ENCODE measurements at regions not wholly inside any gene's neighbourhood (a gene's known extent, or its start where the extent isn't known, plus 50 kb on each side); places are given as distances from the start of the nearest gene placed in this dataset.
"Not testable (repeated sequence)": the region's sequence is repeated elsewhere in the genome, so short reads cannot be mapped to it uniquely, and the experiment has no call there.

GRCh38 chr16:21517263-21517662, 82.1 kb upstream of the METTL9 start:
- DNase-seq, result not testable (repeated sequence)

DNA sequence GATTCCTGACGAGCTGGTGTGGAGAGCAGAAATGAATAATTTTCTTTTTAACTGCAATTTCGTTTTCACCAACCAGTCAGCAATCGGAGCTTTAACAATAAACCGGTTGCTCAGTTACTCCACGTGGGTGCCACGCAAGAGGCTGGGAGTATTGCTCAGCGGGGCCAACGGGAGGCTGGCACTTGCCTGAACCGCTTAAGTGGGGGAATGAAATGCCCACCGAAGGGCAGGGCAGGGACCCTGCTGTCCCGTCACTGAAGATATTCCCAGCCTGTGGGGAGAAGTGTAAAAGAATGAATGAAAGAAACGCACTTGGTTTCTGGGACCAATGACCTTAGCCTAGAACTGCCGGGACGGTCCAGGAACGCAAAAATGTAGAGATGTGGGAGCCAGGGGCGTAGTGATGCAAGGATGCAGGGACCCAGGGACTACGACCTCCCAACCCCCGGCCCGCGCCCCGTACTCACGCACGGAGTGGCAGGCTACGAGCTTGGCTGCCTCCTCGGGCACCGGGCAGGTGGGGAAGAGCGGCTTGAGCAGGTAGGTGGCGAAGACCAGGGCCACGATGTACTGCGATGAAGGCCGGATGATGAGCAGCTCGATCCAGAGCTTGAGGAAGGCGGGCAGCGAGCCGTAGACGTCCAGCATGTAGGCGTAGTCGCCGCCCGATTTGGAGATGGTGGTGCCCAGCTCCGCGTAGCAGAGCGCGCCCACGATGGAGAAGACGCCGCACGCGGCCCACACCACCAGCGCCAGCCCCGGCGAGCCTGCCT, 79.8 kb upstream of the METTL9 start:
- not testable (repeated sequence) for DNase-seq

- DNase-seq, result peak; percentile 98
Measured at GRCh38 chr16:21520134-21521047, 79.0 kb upstream of the METTL9 start.

GRCh38 chr16:21521048-21521389, 78.4 kb upstream of the METTL9 start:
- not testable (repeated sequence) for DNase-seq

DNA sequence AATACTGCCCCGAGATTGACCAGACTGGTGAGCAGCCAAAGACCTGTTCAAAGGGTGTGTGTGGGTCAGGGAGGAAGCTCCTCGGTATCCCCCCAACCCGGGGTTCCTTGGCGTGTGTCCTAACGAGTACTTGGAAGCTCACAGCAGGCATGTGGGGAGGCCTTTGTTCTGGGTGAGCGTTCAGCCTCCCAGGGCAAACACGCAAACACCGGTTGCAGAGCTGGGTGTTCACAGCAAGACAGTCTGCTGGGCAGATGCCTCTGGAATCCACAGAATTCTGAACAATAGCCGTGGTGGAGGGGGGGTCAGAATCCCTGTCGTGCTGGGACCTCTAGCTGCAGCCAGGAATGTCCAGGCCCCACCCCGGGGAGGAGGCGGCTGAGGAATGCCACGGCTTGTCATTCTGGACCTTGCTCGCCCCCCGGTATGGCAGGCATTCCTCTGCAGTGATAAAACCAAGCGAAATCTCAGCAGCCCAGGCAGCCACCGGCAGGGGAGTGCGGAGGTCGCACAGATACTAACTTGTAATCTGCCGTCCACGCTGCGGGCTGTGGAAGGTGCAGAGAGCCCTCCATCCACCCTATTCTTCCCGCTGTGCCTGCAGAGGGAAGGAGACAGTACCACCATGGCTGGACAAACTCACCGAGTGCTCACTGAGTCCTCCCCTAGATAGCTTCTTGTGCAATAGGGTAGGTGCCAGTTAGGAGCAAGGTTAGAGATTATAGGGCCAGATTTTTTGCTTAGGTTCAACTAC, 77.8 kb upstream of the METTL9 start:
- not testable (repeated sequence) for DNase-seq

DNA sequence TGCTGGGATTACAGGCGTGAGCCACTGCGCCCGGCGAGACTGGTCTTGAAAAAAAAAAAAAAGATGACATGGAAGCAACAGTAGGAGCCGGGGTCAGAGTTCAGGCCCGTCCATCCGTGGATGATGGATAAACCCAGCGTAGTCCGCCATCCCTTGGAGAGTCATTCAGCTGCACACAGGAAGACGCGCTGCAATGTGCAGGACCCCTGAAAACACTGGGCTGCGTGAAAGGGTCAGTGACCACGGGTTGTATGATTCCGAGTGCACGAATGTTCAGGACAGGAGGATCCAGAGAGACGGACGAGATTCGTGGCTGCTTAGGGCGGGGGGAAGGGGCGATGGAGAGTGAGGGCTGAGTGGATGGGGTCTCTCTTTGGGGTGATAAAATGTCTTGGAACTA, 76.5 kb upstream of the METTL9 start:
- not testable (repeated sequence) for DNase-seq

DNA sequence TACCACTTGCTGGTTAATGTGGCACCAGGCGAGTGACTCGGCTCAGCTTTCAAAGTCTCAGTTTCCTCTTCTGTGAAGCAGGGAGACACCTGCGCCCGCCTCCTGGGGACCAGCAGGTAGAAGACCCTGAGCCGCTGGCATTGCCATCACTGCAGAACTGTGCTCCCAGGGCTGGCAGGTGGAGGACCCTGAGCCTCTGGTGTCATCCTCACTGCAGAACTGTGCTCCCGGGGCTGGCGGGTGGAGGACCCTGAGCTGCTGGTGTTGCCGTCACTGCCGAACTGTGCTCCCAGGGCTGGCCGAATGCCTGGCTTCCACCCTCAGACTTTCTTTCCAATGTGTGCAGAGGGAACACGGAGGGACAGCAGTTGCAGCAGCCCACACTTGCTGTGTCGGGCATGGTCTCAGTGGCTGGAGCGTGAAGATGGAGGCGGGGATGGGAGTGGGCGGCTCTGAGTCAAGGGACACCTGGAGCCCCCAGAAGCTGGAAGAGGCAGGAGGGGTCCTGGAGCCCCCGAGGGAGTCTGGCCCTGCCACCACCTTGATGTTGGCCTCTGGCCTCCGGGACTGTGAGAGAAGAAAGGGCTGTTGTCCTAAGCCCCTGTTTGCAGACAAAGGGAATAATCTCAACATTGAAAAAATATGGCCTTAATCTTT, 75.8 kb upstream of the METTL9 start:
- no peak for DNase-seq

DNA sequence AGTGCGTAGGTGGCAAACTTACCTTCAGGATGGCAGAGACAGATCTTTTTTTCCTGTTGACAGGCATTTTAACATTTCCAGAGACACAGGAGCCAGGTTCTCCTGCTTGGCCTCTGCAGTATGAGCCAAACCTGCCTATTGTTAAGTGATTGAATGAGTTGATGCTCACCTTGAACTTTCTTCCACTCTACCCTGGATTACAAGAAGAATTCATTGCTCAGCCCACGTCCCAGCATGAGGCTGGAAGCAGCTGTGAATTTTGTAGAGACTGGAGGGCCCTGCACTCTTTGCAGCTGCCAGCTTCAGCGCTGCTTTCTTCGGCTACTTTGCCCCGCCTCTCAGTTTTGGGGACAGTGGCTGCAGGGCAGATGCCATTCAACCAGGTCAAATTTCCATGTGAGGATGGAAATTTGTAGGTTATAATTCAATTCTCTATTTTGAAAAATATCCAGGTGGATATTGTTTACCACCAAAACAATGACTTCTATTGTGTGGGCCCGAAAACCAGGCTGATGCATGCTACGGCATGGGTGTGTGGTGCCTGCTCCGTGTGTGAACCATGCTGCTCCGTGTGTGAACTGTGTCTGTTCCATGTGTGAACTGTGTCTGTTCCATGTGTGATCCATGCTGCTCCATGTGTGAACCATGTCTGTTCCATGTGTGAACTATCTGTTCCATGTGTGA, 75.2 kb upstream of the METTL9 start:
- no peak for DNase-seq

GRCh38 chr16:21524752-21525028, 74.7 kb upstream of the METTL9 start:
- DNase-seq, result not testable (repeated sequence)

DNA sequence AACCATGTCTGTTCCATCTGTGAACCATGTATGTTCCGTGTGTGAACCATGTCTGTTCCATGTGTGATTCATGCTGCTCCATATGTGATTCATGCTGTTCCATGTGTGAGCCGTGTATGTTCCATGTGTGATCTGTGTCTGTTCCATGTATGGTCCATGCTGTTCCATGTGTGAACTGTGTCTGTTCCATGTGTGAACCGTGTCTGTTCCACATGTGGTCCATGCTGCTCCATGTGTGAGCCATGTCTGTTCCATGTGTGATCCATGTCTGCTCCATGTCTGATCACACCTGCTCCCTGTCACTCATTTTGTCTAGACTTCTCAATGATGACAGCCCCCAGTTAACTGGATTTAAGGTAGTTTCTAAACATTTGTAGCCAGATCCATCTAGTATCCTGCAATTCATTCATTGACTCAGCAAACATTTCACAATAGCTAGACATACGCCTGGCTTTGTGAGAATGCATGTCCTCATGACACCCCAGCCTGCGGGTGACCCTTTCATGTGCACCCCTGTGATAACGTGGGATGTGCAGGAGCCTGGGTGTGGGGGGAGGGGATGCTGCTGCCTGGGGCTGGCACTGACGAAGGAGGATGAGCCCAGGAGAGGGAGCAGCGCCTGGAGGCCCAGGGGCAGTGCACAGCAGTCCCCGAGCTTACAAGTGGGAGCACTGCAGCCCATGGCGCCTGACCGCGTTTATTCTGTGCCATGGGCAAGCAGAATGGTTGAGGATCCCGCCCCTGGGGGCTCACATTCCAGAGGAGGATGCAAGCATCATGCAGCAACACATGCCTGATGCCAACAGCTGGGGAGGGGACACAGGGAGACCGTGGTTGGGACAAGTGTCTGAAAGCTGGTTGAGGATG, 74.1 kb upstream of the METTL9 start:
- not testable (repeated sequence) for DNase-seq

DNA sequence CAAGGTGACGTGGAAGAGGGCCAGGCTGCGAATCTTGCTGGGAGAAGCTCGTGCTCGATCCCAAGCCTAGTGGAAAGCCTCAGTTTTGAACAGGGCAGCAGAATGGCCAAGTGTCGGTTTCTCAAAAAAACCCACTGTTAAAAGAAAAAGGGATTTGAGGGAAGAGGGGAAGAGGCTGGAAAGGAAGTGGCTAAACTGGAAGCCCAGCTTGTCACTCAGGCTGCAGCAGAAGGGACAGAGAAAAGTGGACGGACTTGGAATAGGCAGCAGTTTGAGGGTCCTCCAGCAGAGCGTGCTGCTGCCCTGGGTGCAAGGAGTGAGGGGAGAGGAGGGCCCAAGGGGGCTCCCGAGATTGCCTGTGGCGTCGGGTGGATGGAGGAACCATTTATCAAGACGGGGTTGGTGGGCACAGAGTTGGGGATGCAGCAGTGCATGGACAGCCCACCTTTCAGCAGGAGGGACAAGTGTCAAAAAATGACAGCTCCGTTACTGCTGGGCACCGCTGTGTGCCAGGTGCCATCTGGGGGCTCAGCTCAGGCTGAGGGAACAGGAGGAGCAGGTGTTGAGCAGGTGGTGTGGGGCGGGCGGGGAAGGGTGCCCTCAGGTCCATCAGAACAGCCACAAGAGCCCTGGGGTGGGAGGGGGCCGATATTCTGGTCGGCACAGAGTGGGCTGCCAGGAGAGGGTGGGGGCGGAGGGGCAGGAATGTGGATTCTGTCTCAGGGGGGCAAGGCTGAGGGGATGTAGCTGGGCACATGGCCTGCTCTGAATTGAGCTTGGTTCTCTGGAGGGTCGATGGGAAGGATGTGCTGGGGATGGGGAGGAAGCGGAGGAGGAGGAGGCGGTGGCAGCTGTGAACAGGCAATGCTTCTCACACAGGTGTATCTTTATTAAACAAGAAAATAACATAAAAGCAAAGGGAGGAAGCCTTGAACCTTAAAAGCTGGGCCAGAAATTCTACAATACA, 73.1 kb upstream of the METTL9 start:
- not testable (repeated sequence) for DNase-seq

- no peak for DNase-seq
Measured at GRCh38 chr16:21526923-21527807, 72.2 kb upstream of the METTL9 start.

GRCh38 chr16:21529060-21529658, 70.2 kb upstream of the METTL9 start:
- not testable (repeated sequence) for DNase-seq

- not testable (repeated sequence) for DNase-seq
Measured at GRCh38 chr16:21530729-21531383, 68.5 kb upstream of the METTL9 start.

DNA sequence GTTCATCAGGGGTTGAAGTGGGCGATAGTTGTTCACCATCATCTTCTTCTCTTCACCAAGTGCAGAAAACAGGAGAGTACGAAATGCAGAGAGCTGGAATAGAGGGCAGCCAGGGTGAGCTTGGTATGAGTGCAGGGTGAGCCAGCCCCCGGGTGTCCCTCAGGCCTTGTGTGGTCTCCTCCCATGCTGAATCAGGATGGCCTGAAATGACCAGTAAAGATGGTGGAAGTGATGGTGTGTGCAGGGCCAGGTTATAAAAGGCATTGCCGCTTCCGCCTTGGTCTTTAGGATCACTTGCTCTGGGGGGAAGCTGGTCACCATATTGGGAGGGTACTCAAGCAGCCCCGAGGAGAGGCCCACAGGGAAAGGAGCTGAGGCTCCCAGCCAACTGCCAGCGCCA, 66.4 kb upstream of the METTL9 start:
- DNase-seq, result not testable (repeated sequence)

- DNase-seq, result not testable (repeated sequence)
Measured at GRCh38 chr16:21533474-21533873, 65.9 kb upstream of the METTL9 start.

DNA sequence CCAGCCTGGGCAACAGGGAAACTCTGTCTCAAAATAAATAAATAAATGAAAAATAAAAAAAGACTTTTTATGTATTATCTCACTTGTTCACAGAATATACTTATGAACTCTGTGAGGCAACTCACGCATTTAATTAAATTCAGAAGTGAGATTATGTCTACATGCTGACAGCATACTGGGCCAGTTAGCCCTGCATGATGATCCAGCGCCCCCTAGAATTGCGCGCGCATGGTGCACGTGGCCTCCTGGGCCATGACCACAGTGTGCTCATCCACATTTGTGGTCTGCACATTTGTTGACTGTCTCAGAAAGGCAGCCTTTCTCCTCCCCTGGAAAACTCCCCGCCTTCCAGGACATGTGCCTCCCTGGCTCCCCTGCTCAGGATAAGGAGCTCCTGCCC, 64.8 kb upstream of the METTL9 start:
- DNase-seq, result not testable (repeated sequence)

- DNase-seq, result not testable (repeated sequence)
Measured at GRCh38 chr16:21535201-21535600, 64.2 kb upstream of the METTL9 start.

All from NCI-H510A (cell line).